Fibroblast of villous mesenchyme (primary cell): ENCODE measurements at regions not wholly inside any gene's neighbourhood (a gene's known extent, or its start where the extent isn't known, plus 50 kb on each side); places are given as distances from the start of the nearest gene placed in this dataset.

ENCODE experiments used
- DNase-seq: peaks from one replicate; pipeline ENCODE4 v3.0.0-alpha.2; 2010; ENCODE audit warnings: low read depth
- H3K4me3 ChIP-seq: 2 replicates; pipeline ENCODE4 v1.5.1; 2011; ENCODE audit warnings: low read depth, mild to moderate bottlenecking, low read length
- CTCF ChIP-seq: IDR thresholded peaks from 2 replicates; pipeline ENCODE4 v1.5.1; 2012; ENCODE audit warnings: low read depth, mild to moderate bottlenecking, low read length; ENCODE audit not compliant: insufficient read depth

GRCh38 chr7:138204285-138204981, 128.2 kb downstream of the AKR1D1 start:
- peak; percentile 73 for DNase-seq
- H3K4me3 ChIP-seq, result no peak overlapping the region
- TF ChIP-seq CTCF, result no peak

GRCh38 chr7:138204982-138205298, 128.7 kb downstream of the AKR1D1 start:
- TF ChIP-seq CTCF, result no peak
- no peak overlapping the region for H3K4me3 ChIP-seq
- DNase-seq, result no peak

DNA sequence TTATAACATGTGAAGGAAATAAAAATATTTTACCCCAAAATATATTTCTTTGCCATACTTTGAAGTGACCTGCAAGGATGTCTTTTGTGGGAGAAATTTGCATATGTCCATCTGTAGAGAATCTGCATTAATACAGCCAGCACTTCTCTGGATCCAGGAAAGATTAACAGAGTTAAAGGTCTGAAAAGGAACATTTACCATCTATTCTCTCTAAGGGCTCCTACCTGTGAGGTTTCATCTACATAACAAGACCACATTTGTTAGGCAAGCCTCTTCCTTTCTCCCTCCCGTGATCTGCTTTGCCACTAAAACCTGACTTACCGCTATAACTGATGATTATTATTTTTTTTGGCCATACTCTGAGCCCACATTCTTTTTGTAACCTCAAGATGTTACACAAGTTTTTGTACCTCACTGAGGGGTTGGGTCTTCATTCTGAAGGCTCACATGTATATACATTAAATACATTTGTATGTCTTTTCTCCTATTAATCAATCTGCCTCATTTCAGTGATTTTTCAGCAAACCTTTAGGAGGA, 129.4 kb downstream of the AKR1D1 start:
- no peak for DNase-seq
- TF ChIP-seq CTCF, result no peak
- H3K4me3 ChIP-seq, result no peak overlapping the region

DNA sequence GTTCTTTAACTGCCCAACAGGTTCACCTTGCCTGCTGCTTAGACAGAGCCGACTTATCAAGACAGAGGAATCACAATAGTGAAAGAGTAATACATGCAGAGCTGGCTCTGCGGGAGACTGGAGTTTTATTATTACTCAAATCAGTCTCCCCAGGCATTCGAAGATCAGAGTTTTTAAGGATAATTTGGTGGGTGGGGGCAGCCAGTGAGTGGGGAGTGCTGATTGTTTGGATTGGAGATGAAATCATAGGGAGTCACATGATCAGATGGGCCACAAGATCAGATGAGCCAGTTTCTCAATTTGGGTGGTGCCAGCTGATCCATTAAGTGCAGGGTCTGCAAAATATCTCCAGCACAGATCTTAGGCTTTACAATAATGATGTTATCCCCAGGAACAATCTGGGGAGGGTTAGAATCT, 131.3 kb downstream of the AKR1D1 start:
- H3K4me3 ChIP-seq, result no peak overlapping the region
- no peak for TF ChIP-seq CTCF
- no peak for DNase-seq

GRCh38 chr7:138208142-138208570, 131.9 kb downstream of the AKR1D1 start:
- TF ChIP-seq CTCF, result no peak
- no peak overlapping the region for H3K4me3 ChIP-seq
- no peak for DNase-seq

- DNase-seq, result no peak
- no peak overlapping the region for H3K4me3 ChIP-seq
- no peak for TF ChIP-seq CTCF
Observed at GRCh38 chr7:138208864-138209263, 132.6 kb downstream of the AKR1D1 start.

- H3K4me3 ChIP-seq, result no peak overlapping the region
- DNase-seq, result no peak
- TF ChIP-seq CTCF, result no peak
Observed at GRCh38 chr7:138212314-138212713, 136.1 kb downstream of the AKR1D1 start.
